PFSK-1 (cell line): ENCODE measurements at regions not wholly inside any gene's neighbourhood (a gene's known extent, or its start where the extent isn't known, plus 50 kb on each side); places are given as distances from the start of the nearest gene placed in this dataset.

Source experiments
- FOXP2 ChIP-seq: optimal IDR thresholded peaks from 2 replicates; pipeline ENCODE3; 2011; ENCODE audit warnings: borderline replicate concordance, control low read depth, inconsistent platforms; ENCODE audit not compliant: insufficient read depth; ENCODE audit errors: extremely low read length, extremely low read depth
- POLR2AphosphoS5 ChIP-seq: IDR thresholded peaks from 2 replicates; pipeline ENCODE4 v1.6.1; 2012; ENCODE audit warnings: low read depth, mild to moderate bottlenecking, control low read depth, low read length, moderate library complexity
- REST ChIP-seq, 2 experiments: IDR thresholded peaks; 2 replicates each; pipeline versions ENCODE4 v1.6.1 to v1.8.0; 2011 to 2012; ENCODE audit warnings: low read depth in 2 of 2, low read length in 2 of 2, control low read depth in 1 of 2, inconsistent platforms in 1 of 2, mild to moderate bottlenecking in 1 of 2, moderate library complexity in 1 of 2; ENCODE audit not compliant: insufficient read depth in 1 of 2
- SIN3A ChIP-seq: IDR thresholded peaks from 2 replicates; pipeline ENCODE4 v1.6.1; 2012; ENCODE audit warnings: mild to moderate bottlenecking, low read length, moderate library complexity, borderline replicate concordance; ENCODE audit not compliant: insufficient read depth
- TAF1 ChIP-seq: IDR thresholded peaks from 2 replicates; pipeline ENCODE4 v1.6.1; 2012; ENCODE audit warnings: low read length, control low read depth, borderline replicate concordance; ENCODE audit not compliant: insufficient read depth

- TF ChIP-seq FOXP2 (no peak), REST (IDR thresholded peaks at IDR 0.05; ENCODE audit: insufficient read depth in 1 of 2, low read depth in 2 of 2, low read length in 2 of 2) (no peak), TAF1 (no peak), SIN3A (no peak), POLR2AphosphoS5 (no peak)
Observed at GRCh38 chr14:27145170-27145569, 547.3 kb upstream of the NOVA1 start.

DNA sequence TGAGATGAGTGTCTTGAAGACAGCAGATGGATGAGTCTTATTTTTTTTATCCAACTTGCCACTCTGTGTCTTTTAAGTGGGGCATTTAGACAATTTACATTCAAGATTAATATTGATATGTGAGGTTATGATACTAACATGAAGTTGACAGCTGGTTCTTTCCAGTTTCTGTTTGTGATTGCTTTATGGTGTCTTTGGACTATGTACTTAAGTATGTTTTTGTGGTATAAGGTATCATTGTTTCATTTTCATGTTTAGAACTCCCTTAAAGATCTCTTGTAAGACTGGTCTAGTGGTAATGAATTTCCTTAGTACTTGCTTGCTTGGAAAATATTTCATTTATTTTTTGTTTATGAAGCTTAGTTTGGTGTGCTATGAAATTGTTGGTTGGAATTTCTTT lies 550.3 kb upstream of the NOVA1 start:
- no peak for TF ChIP-seq TAF1
- no peak for TF ChIP-seq REST (IDR thresholded peaks at IDR 0.05; ENCODE audit: insufficient read depth in 1 of 2, low read depth in 2 of 2, low read length in 2 of 2)
- TF ChIP-seq SIN3A: no peak
- no peak for TF ChIP-seq FOXP2
- no peak for TF ChIP-seq POLR2AphosphoS5

- TF ChIP-seq SIN3A (no peak), TAF1 (no peak), POLR2AphosphoS5 (no peak), FOXP2 (no peak), REST (IDR thresholded peaks at IDR 0.05; ENCODE audit: insufficient read depth in 1 of 2, low read depth in 2 of 2, low read length in 2 of 2) (no peak)
Observed at GRCh38 chr14:27164139-27164538, 566.3 kb upstream of the NOVA1 start.

GRCh38 chr14:27175489-27175888 lies 577.7 kb upstream of the NOVA1 start:
- TF ChIP-seq TAF1: no peak
- TF ChIP-seq SIN3A: no peak
- no peak for TF ChIP-seq POLR2AphosphoS5
- no peak for TF ChIP-seq REST (IDR thresholded peaks at IDR 0.05; ENCODE audit: insufficient read depth in 1 of 2, low read depth in 2 of 2, low read length in 2 of 2)
- TF ChIP-seq FOXP2: no peak

DNA sequence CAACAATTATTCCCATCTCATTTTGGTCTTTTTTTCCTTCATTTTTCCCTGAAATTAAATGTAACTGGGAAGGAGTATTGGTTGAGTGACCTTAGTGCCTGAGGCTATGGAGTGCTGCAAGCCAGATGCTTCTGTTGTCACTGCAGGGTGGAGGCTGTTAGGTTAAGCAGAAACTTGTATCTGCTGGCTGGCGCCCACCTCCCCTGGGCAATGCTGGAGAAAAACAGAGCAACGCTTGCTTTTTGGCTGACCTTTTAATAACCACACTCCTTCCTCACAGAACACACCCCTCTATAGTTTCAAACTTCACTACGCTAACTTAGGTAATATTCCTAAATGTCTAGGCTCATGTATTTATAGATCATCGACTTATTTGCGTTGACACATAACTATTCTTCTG lies 583.5 kb upstream of the NOVA1 start:
- TF ChIP-seq FOXP2: no peak
- no peak for TF ChIP-seq REST (IDR thresholded peaks at IDR 0.05; ENCODE audit: insufficient read depth in 1 of 2, low read depth in 2 of 2, low read length in 2 of 2)
- no peak for TF ChIP-seq POLR2AphosphoS5
- no peak for TF ChIP-seq SIN3A
- no peak for TF ChIP-seq TAF1
